OCI-LY1 (cell line): ENCODE measurements at regions not wholly inside any gene's neighbourhood (a gene's known extent, or its start where the extent isn't known, plus 50 kb on each side); places are given as distances from the start of the nearest gene placed in this dataset.

Experiments
- H2AFZ ChIP-seq: fragments of 200-600 bp; sonication (generic), shearing (Covaris generic); 2 replicates; pipeline ENCODE4 v1.6.0; 2014; ENCODE audit warnings: antibody characterized with exemption, mild to moderate bottlenecking, low read length
- H3F3A ChIP-seq: fragments of 200-600 bp; sonication (generic), shearing (Covaris generic); 2 replicates; pipeline ENCODE4 v1.6.0; 2014; ENCODE audit warnings: mild to moderate bottlenecking, antibody characterized with exemption, low read length, moderate library complexity; ENCODE audit not compliant: insufficient read depth
- H3K27ac ChIP-seq: fragments of 200-600 bp; sonication (generic); 2 replicates; pipeline ENCODE4 v1.5.1; 2014; ENCODE audit warnings: low read length, mixed run types, mild to moderate bottlenecking, low read depth; ENCODE audit not compliant: poor library complexity, severe bottlenecking
- H3K27me3 ChIP-seq: fragments of 200-600 bp; sonication (generic); 2 replicates; pipeline ENCODE4 v1.6.0; 2014; ENCODE audit warnings: antibody characterized with exemption, mild to moderate bottlenecking, low read length, moderate library complexity; ENCODE audit not compliant: insufficient read depth
- H3K36me3 ChIP-seq: fragments of 200-600 bp; sonication (generic); 2 replicates; pipeline ENCODE4 v1.6.1; 2014; ENCODE audit warnings: mild to moderate bottlenecking, antibody characterized with exemption, low read length, moderate library complexity, mixed read lengths; ENCODE audit not compliant: insufficient read depth
- H3K4me1 ChIP-seq: fragments of 200-600 bp; sonication (generic); 2 replicates; pipeline ENCODE4 v1.5.1; 2014; ENCODE audit warnings: mild to moderate bottlenecking, low read length, moderate library complexity; ENCODE audit not compliant: insufficient read depth, severe bottlenecking
- H3K4me2 ChIP-seq: fragments of 200-600 bp; sonication (generic), shearing (Covaris generic); 2 replicates; pipeline ENCODE4 v1.6.1; 2014; ENCODE audit warnings: low read length
- H3K4me3 ChIP-seq: fragments of 200-600 bp; sonication (generic); 2 replicates; pipeline ENCODE4 v1.5.1; 2014; ENCODE audit warnings: low read length, low read depth, mild to moderate bottlenecking, mixed read lengths; ENCODE audit not compliant: poor library complexity, severe bottlenecking
- H3K79me2 ChIP-seq: fragments of 200-600 bp; shearing (Covaris generic); 2 replicates; pipeline ENCODE4 v1.6.1; 2016; ENCODE audit warnings: mixed run types, low read length, mixed read lengths; ENCODE audit not compliant: insufficient read depth
- H3K9ac ChIP-seq: fragments of 200-600 bp; sonication (generic), shearing (Covaris generic); 2 replicates; pipeline ENCODE4 v1.6.1; 2014; ENCODE audit warnings: mild to moderate bottlenecking, low read length, mixed read lengths
- H3K9me2 ChIP-seq: fragments of 200-600 bp; sonication (generic), shearing (Covaris generic); 2 replicates; pipeline ENCODE4 v1.6.1; 2014; ENCODE audit warnings: low read depth, mild to moderate bottlenecking, low read length, mixed read lengths
- H3K9me3 ChIP-seq: fragments of 200-600 bp; shearing (Covaris generic); 2 replicates; pipeline ENCODE4 v1.6.1; 2014; ENCODE audit warnings: low read length, mixed read lengths
- H4K20me1 ChIP-seq: fragments of 200-600 bp; sonication (generic), shearing (Covaris generic); 2 replicates; pipeline ENCODE4 v1.6.0; 2016; ENCODE audit warnings: mild to moderate bottlenecking, low read length; ENCODE audit not compliant: insufficient read depth
- EZH2 ChIP-seq: fragments of 200-600 bp; sonication (generic), shearing (Covaris generic); IDR thresholded peaks from 2 replicates; pipeline ENCODE4 v1.8.0; 2017; ENCODE audit warnings: borderline replicate concordance, mixed run types, mild to moderate bottlenecking, antibody characterized with exemption, low read length, moderate library complexity, mixed read lengths
- TF ChIP-seq, protein P1 (sequence below): fragments of 200-600 bp; sonication (generic), shearing (Covaris generic); IDR thresholded peaks from 2 replicates; pipeline ENCODE4 v1.5.1; 2017; ENCODE audit warnings: mild to moderate bottlenecking, antibody characterized with exemption, low read length, moderate library complexity, mixed read lengths

DNA sequence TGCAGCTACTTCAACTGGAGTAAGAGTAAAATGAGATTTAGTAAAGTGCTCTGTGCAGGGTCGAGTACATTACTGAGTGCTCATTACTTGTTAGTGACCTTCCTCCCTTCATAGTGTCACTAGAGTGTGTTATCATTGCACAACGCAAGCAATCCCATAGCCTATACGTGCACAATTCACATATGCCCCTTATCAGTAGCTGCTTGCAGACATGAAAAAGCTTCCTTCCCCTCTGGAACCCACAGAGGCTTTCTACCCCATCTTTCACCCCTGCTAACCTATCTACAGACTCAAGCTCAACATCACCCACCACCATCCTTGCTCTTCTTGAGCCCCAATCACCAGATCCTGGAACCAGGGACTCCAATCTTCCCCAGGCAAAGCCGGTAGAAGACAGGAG is 59.3 kb downstream of the C7orf25 start:
- Histone ChIP-seq H3K4me3 (no peak overlapping the region), H2AFZ (no peak overlapping the region), H3K27ac (no peak overlapping the region), H3K4me1 (no peaks in the 10 kb centered on the region), H3K27me3 (no peaks in the 10 kb centered on the region), H4K20me1 (no peaks in the 10 kb centered on the region), H3K4me2 (no peak overlapping the region), H3F3A (no peaks in the 10 kb centered on the region), H3K36me3 (no peaks in the 10 kb centered on the region), H3K79me2 (no peaks in the 10 kb centered on the region), H3K9me2 (no peaks in the 10 kb centered on the region), H3K9ac (no peak overlapping the region), H3K9me3 (no peaks in the 10 kb centered on the region)
- TF ChIP-seq EZH2: no peak
- TF ChIP-seq, protein P1, sequence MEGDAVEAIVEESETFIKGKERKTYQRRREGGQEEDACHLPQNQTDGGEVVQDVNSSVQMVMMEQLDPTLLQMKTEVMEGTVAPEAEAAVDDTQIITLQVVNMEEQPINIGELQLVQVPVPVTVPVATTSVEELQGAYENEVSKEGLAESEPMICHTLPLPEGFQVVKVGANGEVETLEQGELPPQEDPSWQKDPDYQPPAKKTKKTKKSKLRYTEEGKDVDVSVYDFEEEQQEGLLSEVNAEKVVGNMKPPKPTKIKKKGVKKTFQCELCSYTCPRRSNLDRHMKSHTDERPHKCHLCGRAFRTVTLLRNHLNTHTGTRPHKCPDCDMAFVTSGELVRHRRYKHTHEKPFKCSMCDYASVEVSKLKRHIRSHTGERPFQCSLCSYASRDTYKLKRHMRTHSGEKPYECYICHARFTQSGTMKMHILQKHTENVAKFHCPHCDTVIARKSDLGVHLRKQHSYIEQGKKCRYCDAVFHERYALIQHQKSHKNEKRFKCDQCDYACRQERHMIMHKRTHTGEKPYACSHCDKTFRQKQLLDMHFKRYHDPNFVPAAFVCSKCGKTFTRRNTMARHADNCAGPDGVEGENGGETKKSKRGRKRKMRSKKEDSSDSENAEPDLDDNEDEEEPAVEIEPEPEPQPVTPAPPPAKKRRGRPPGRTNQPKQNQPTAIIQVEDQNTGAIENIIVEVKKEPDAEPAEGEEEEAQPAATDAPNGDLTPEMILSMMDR: no peak

DNA sequence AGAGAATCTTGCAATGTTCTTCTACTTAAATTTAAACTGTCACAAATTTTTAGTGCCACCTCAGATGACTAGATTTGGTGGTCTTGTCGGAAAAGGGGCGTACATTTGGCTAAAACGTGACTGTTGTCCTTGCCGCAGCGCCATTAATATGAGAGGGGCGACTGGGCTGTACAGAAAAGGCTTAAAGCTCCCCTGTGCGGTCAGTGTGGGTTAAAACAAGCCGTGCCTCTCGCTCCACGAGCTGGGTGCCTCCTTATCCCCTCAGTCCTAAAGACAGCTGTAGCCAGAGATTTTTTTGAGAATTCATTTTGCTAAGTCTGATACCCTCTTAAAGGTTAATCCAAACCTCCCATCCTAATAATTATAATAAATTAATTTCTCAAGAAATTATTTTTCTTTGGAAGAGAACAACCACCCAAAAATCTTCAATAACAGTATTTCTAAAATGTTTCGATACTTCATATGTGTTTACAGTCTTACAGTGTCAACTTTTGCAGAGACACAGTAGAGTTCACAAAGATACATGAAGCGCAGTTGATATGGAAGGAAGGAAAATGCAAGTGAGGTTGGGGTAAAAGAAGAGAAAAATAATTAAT is 68.6 kb downstream of the C7orf25 start:
- Histone ChIP-seq H3K4me2 (no peak overlapping the region), H3K4me3 (no peak overlapping the region)

DNA sequence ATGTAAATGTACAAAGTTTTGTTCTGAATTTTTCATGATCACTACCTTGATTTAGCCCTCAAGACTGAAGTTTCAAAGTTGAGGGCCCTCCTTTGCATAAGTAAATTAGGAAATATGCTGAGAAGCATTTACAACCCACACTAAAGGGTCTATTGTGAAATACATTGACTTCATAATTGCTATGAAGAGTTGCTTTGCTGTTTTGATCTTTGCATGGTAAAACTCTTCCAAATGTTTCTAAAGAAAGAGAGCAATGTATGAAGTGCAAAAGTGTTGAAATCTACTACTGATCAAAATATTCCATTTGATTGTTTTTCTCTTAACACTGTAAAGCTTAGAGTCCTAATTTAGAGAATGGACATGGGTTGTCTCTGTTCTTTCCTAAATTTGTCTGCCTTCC is 77.2 kb downstream of the C7orf25 start:
- Histone ChIP-seq H2AFZ (no peak overlapping the region), H3K4me2 (no peak overlapping the region), H3K79me2 (no peaks in the 10 kb centered on the region), H3K9ac (no peak overlapping the region), H3K4me1 (no peaks in the 10 kb centered on the region), H3K9me2 (no peaks in the 10 kb centered on the region), H3K4me3 (no peak overlapping the region), H3K36me3 (no peaks in the 10 kb centered on the region), H3K9me3 (no peaks in the 10 kb centered on the region), H4K20me1 (no peaks in the 10 kb centered on the region), H3F3A (no peaks in the 10 kb centered on the region), H3K27me3 (no peaks in the 10 kb centered on the region), H3K27ac (no peak overlapping the region)
- TF ChIP-seq, protein P1: no peak
- no peak for TF ChIP-seq EZH2

More for the DNA sequence above, 68.6 kb downstream of the C7orf25 start:
- H3K9me2 ChIP-seq: no peaks in the 10 kb centered on the region
- no peaks in the 10 kb centered on the region for H3K27me3 ChIP-seq
- H3K9me3 ChIP-seq: no peaks in the 10 kb centered on the region
- no peak overlapping the region for H2AFZ ChIP-seq
- no peaks in the 10 kb centered on the region for H3K4me1 ChIP-seq
- no peaks in the 10 kb centered on the region for H3F3A ChIP-seq
- no peaks in the 10 kb centered on the region for H4K20me1 ChIP-seq
- H3K27ac ChIP-seq: no peak overlapping the region
- no peak overlapping the region for H3K9ac ChIP-seq
- TF ChIP-seq, protein P1: peak; percentile 79
- no peak for TF ChIP-seq EZH2
- no peaks in the 10 kb centered on the region for H3K79me2 ChIP-seq
- no peaks in the 10 kb centered on the region for H3K36me3 ChIP-seq
